ENCODE measurements at regions not wholly inside any gene's neighbourhood (a gene's known extent, or its start where the extent isn't known, plus 50 kb on each side); places are given as distances from the start of the nearest gene placed in this dataset.
"Not testable (repeated sequence)": the region's sequence is repeated elsewhere in the genome, so short reads cannot be mapped to it uniquely, and the experiment has no call there.

DNA sequence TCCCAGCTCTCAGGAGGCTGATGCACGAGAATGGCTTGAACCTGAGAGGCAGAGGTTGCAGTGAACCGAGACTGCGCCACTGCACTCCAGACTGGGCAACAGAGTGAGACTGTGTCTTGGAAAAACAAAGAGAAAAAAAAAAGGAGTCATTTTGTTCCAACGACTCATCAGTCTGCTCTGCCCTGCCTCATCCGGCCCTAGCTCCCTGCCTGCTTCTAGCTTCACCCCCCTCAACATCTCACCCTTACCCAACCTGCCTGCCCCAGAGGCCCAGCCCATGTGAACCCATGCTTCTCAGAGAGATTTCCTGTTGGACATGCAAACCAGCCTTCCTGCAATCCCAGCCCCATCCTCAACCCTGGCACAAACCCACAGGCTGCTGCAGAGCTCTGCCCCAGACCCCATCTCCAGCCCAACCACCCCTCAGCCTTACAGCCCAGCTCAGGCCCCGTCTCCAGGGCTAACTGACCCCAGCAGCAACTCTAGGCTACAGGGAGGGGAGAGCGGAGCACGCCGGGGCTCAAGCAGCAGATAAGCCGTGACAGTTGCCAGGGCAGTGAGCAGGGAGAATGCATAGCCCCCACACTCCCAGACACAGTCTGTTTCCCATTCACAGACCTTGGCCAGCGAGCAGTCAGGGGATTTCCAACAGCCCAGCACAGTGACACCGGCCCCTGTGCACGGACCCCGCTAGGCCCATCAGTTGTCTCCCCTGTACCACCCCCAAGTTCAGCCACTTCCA lies 86.0 kb upstream of the KCTD7 start:
- no peak; the same call in 2 of the 3 replicates for ATAC-seq (ENCODE audit: insufficient read depth, low read depth)
- TF ChIP-seq EZH2 (IDR thresholded peaks at IDR 0.05; ENCODE audit: borderline replicate concordance, low read depth, low read length, severe bottlenecking) (no peak), CTCF (IDR thresholded peaks at IDR 0.05; ENCODE audit: borderline replicate concordance, extremely low read depth, low read length, poor library complexity, severe bottlenecking) (no peak)
- no peaks in the 10 kb centered on the region for H4K20me1 ChIP-seq (ENCODE audit: insufficient read depth, low read length)
- no peak overlapping the region for H3K4me2 ChIP-seq (ENCODE audit: insufficient read depth, low read length)
- peaks cover 26% of the 10 kb centered on the region for H3K36me3 ChIP-seq (ENCODE audit: insufficient read depth, low read length)
- H3K4me1 ChIP-seq (ENCODE audit: insufficient read depth, low read length): no peaks in the 10 kb centered on the region
- H3K79me2 ChIP-seq (ENCODE audit: insufficient read depth, low read length): no peaks in the 10 kb centered on the region
- no peaks in the 10 kb centered on the region for H3K27me3 ChIP-seq (ENCODE audit: insufficient read depth, low read length, poor library complexity)
- H3K27ac ChIP-seq (ENCODE audit: low read length): no peak overlapping the region
- H2AFZ ChIP-seq (ENCODE audit: low read depth, low read length): no peak overlapping the region
- no peak for DNase-seq
- H3K9me3 ChIP-seq (ENCODE audit: insufficient read depth, low read length, severe bottlenecking): no peaks in the 10 kb centered on the region
- H3K9ac ChIP-seq (ENCODE audit: low read depth, low read length): no peak overlapping the region
- no peak overlapping the region for H3K4me3 ChIP-seq (ENCODE audit: low read depth in 1 of 2, low read length in 2 of 2)

DNA sequence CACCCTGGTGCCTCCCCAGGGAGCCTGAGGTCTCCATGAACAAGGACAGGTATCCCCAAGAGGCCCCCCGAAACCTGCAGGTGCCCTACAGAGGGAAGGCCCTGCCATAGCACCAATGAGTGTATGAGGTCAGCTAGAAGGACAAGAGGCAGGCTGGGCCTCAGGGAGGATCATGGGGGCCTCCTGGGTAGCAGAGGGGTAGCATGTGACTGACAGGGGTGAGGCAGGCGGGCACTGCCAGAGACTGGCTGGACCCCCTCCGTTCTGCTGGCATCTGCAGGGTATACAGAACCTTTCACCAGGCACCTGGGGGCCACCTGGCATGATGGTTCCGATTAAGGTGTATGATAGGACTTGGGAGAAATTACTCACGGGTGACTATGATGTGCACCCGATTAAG lies 79.2 kb upstream of the KCTD7 start:
- peaks cover 1% of the 10 kb centered on the region; the same call in 1 of the 2 replicates for H4K20me1 ChIP-seq (ENCODE audit: insufficient read depth, low read length)
- H3K4me1 ChIP-seq (ENCODE audit: insufficient read depth, low read length): no peaks in the 10 kb centered on the region
- ATAC-seq (ENCODE audit: insufficient read depth, low read depth) (no peak), DNase-seq (no peak)
- H3K9me3 ChIP-seq (ENCODE audit: insufficient read depth, low read length, severe bottlenecking): no peaks in the 10 kb centered on the region
- H3K27ac ChIP-seq (ENCODE audit: low read length): no peak overlapping the region
- H3K4me3 ChIP-seq (ENCODE audit: low read depth in 1 of 2, low read length in 2 of 2): no peak overlapping the region
- no peaks in the 10 kb centered on the region for H3K79me2 ChIP-seq (ENCODE audit: insufficient read depth, low read length)
- no peak overlapping the region for H3K4me2 ChIP-seq (ENCODE audit: insufficient read depth, low read length)
- no peak for TF ChIP-seq CTCF (IDR thresholded peaks at IDR 0.05; ENCODE audit: borderline replicate concordance, extremely low read depth, low read length, poor library complexity, severe bottlenecking)
- no peak for TF ChIP-seq EZH2 (IDR thresholded peaks at IDR 0.05; ENCODE audit: borderline replicate concordance, low read depth, low read length, severe bottlenecking)
- H2AFZ ChIP-seq (ENCODE audit: low read depth, low read length): no peak overlapping the region
- no peaks in the 10 kb centered on the region for H3K27me3 ChIP-seq (ENCODE audit: insufficient read depth, low read length, poor library complexity)
- H3K36me3 ChIP-seq (ENCODE audit: insufficient read depth, low read length): peaks cover 74% of the 10 kb centered on the region
- H3K9ac ChIP-seq (ENCODE audit: low read depth, low read length): no peak overlapping the region

DNA sequence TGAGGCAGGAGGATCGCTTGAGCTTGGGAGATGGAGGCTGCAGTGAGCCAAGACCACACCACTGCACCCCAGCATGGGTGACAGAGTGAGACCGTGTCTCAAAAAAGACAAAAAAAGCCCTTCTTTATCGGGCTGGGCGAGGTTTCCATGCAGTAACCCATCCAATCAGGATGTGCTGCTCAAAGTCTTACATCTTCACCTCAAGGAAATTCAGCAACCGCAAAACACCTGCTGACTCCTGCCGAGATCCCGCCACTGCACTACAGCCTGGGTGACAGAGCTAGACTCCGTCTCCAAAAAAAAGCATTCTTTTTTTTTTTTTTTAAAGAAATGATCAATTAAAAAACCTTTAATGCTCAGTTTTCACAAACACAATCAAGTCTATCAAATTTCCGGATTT lies 75.7 kb upstream of the KCTD7 start:
- Histone ChIP-seq H3K27me3 (ENCODE audit: insufficient read depth, low read length, poor library complexity) (no peaks in the 10 kb centered on the region), H3K4me2 (ENCODE audit: insufficient read depth, low read length) (no peak overlapping the region), H3K27ac (ENCODE audit: low read length) (no peak overlapping the region), H3K4me3 (ENCODE audit: low read depth in 1 of 2, low read length in 2 of 2) (no peak overlapping the region), H3K4me1 (ENCODE audit: insufficient read depth, low read length) (no peaks in the 10 kb centered on the region), H3K79me2 (ENCODE audit: insufficient read depth, low read length) (peaks cover 7% of the 10 kb centered on the region), H4K20me1 (ENCODE audit: insufficient read depth, low read length) (peaks cover 20% of the 10 kb centered on the region), H3K9me3 (ENCODE audit: insufficient read depth, low read length, severe bottlenecking) (no peaks in the 10 kb centered on the region), H2AFZ (ENCODE audit: low read depth, low read length) (no peak overlapping the region), H3K36me3 (ENCODE audit: insufficient read depth, low read length) (peaks cover 91% of the 10 kb centered on the region), H3K9ac (ENCODE audit: low read depth, low read length) (no peak overlapping the region)
- ATAC-seq (ENCODE audit: insufficient read depth, low read depth): no peak
- TF ChIP-seq CTCF (IDR thresholded peaks at IDR 0.05; ENCODE audit: borderline replicate concordance, extremely low read depth, low read length, poor library complexity, severe bottlenecking) (no peak), EZH2 (IDR thresholded peaks at IDR 0.05; ENCODE audit: borderline replicate concordance, low read depth, low read length, severe bottlenecking) (no peak)
- no peak for DNase-seq

DNA sequence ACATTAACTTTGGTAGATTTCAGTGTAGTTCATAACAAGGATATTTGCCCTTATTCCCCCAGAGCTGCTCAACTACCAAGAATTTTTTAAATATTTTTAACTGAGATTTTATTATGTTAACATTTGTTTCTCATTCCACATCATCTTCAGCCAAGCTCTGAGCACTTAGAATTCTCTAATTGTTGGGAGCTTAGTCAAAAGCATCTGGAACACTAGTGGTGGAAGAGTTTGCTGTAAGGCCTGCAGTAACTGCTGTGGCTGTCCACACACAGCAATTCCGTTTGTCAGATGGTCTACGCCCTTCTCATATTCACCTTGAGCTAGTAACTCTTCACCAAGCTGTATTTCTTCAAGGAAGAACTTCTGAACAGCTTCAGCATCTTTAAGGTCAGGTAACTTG lies 75.0 kb upstream of the KCTD7 start:
- H3K27me3 ChIP-seq (ENCODE audit: insufficient read depth, low read length, poor library complexity); H2AFZ ChIP-seq (ENCODE audit: low read depth, low read length); H3K4me2 ChIP-seq (ENCODE audit: insufficient read depth, low read length); H3K4me3 ChIP-seq (ENCODE audit: low read depth in 1 of 2, low read length in 2 of 2); H3K27ac ChIP-seq (ENCODE audit: low read length); ATAC-seq (ENCODE audit: insufficient read depth, low read depth); H3K4me1 ChIP-seq (ENCODE audit: insufficient read depth, low read length); DNase-seq; H3K9ac ChIP-seq (ENCODE audit: low read depth, low read length); H3K9me3 ChIP-seq (ENCODE audit: insufficient read depth, low read length, severe bottlenecking): not testable (repeated sequence)
- peaks cover 25% of the 10 kb centered on the region for H4K20me1 ChIP-seq (ENCODE audit: insufficient read depth, low read length)
- peaks cover 13% of the 10 kb centered on the region for H3K79me2 ChIP-seq (ENCODE audit: insufficient read depth, low read length)
- peaks cover 91% of the 10 kb centered on the region for H3K36me3 ChIP-seq (ENCODE audit: insufficient read depth, low read length)

- DNase-seq; H2AFZ ChIP-seq (ENCODE audit: low read depth, low read length); ATAC-seq (ENCODE audit: insufficient read depth, low read depth); H3K4me1 ChIP-seq (ENCODE audit: insufficient read depth, low read length); H3K4me2 ChIP-seq (ENCODE audit: insufficient read depth, low read length); H3K9ac ChIP-seq (ENCODE audit: low read depth, low read length); H3K9me3 ChIP-seq (ENCODE audit: insufficient read depth, low read length, severe bottlenecking); H3K27me3 ChIP-seq (ENCODE audit: insufficient read depth, low read length, poor library complexity); H3K4me3 ChIP-seq (ENCODE audit: low read depth in 1 of 2, low read length in 2 of 2); H3K27ac ChIP-seq (ENCODE audit: low read length): not testable (repeated sequence)
- Histone ChIP-seq H3K36me3 (ENCODE audit: insufficient read depth, low read length) (peaks cover 93% of the 10 kb centered on the region), H3K79me2 (ENCODE audit: insufficient read depth, low read length) (peaks cover 17% of the 10 kb centered on the region), H4K20me1 (ENCODE audit: insufficient read depth, low read length) (peaks cover 31% of the 10 kb centered on the region)
These were observed 74.4 kb upstream of the KCTD7 start for GRCh38 chr7:66554291-66554690.

Data from DND-41 (cell line).